HEK293 (cell line): ENCODE measurements at regions not wholly inside any gene's neighbourhood (a gene's known extent, or its start where the extent isn't known, plus 50 kb on each side); places are given as distances from the start of the nearest gene placed in this dataset.

ENCODE experiments used
- EGR2 ChIP-seq: fragments of 450-650 bp; formaldehyde crosslinking; IDR thresholded peaks from 2 replicates; pipeline ENCODE4 v1.5.1; 2016; ENCODE audit warnings: low read depth, missing biosample characterization, missing genetic modification characterization
- GLI2 ChIP-seq: fragments of 450-650 bp; formaldehyde crosslinking; IDR thresholded peaks from 2 replicates; pipeline ENCODE4; 2017; ENCODE audit warnings: missing biosample characterization, missing genetic modification characterization, low read depth, borderline replicate concordance
- MZF1 ChIP-seq: fragments of 450-650 bp; formaldehyde crosslinking; IDR thresholded peaks from 2 replicates; pipeline ENCODE4 v1.5.1; 2017; ENCODE audit warnings: missing biosample characterization, missing genetic modification characterization, borderline replicate concordance
- YY1 ChIP-seq: fragments of 450-650 bp; formaldehyde crosslinking; IDR thresholded peaks from 2 replicates; pipeline ENCODE4 v1.5.1; 2018; ENCODE audit warnings: missing biosample characterization, missing genetic modification characterization
- ZNF138 ChIP-seq: fragments of 450-650 bp; formaldehyde crosslinking; IDR thresholded peaks from 2 replicates; pipeline ENCODE4 v1.5.1; 2016; ENCODE audit warnings: missing biosample characterization, missing genetic modification characterization, borderline replicate concordance
- ZNF16 ChIP-seq: fragments of 450-650 bp; formaldehyde crosslinking; IDR thresholded peaks from 2 replicates; pipeline ENCODE4 v1.5.1; 2016; ENCODE audit warnings: low read depth, missing biosample characterization, missing genetic modification characterization
- ZNF23 ChIP-seq: fragments of 450-650 bp; formaldehyde crosslinking; IDR thresholded peaks from 2 replicates; pipeline ENCODE4 v1.5.1; 2016; ENCODE audit warnings: missing biosample characterization, missing genetic modification characterization, borderline replicate concordance
- ZNF670 ChIP-seq: fragments of 450-650 bp; formaldehyde crosslinking; IDR thresholded peaks from 2 replicates; pipeline ENCODE4 v1.5.1; 2016; ENCODE audit warnings: missing biosample characterization, missing genetic modification characterization, low read depth
- TF ChIP-seq, protein P1 (sequence below): fragments of 450-650 bp; formaldehyde crosslinking; IDR thresholded peaks from 2 replicates; pipeline ENCODE4 v1.5.1; 2016; ENCODE audit warnings: missing biosample characterization, missing genetic modification characterization
- TF ChIP-seq, protein P2 (sequence below): fragments of 450-650 bp; formaldehyde crosslinking; IDR thresholded peaks from 2 replicates; pipeline ENCODE4 v1.5.1; 2016; ENCODE audit warnings: missing biosample characterization, missing genetic modification characterization
- TF ChIP-seq, protein P3 (sequence below): fragments of 450-650 bp; formaldehyde crosslinking; IDR thresholded peaks from 2 replicates; pipeline ENCODE4 v1.5.1; 2016; ENCODE audit warnings: missing biosample characterization, missing genetic modification characterization
- TF ChIP-seq, protein P4 (sequence below): fragments of 450-650 bp; formaldehyde crosslinking; optimal IDR thresholded peaks from 2 replicates; pipeline ENCODE3; 2016; ENCODE audit warnings: missing biosample characterization, mild to moderate bottlenecking, missing genetic modification characterization

DNA sequence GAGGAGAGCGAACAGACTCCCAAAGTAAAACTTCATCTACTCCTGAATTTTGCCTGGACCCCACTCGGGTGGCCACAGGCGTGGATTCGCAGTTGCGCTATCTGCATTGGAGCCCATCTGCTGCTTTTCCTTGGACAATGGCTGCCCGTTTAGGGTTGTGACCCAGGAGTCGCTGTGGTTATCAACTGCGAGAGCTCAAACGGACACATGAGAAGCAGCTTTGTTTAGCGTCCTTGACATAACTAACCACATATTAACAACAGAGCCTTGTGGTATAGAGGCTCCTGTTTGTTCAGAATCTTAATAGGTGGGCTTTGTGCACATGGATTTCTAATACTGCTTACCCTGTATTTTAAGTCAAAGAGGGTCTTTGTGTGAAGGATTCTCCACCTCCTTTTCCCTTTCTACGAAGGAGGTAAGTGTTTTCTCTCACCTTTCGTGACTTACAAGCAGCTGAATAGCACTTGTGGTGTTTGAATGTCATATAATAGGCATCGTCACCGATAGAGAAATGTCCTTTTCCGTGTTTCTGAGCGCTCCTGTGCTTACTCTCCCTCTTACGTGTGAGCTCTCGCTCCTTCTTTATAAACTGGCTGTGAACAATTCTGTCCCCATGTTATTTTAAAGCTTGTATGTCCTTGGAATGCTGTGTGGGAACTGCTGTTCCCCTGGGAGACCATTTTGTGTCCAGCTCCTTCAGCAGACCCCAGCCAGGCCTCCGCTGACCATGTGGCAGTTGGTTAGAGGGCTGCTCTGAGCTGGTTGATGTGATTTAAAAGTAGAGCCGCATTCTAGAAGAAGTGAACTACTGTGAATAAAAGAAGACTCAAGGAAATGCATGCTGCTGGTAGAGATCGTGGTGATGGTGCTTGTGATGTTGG is 441.4 kb downstream of the RPS6KC1 start:
- no peak for TF ChIP-seq ZNF23
- TF ChIP-seq, protein P1, sequence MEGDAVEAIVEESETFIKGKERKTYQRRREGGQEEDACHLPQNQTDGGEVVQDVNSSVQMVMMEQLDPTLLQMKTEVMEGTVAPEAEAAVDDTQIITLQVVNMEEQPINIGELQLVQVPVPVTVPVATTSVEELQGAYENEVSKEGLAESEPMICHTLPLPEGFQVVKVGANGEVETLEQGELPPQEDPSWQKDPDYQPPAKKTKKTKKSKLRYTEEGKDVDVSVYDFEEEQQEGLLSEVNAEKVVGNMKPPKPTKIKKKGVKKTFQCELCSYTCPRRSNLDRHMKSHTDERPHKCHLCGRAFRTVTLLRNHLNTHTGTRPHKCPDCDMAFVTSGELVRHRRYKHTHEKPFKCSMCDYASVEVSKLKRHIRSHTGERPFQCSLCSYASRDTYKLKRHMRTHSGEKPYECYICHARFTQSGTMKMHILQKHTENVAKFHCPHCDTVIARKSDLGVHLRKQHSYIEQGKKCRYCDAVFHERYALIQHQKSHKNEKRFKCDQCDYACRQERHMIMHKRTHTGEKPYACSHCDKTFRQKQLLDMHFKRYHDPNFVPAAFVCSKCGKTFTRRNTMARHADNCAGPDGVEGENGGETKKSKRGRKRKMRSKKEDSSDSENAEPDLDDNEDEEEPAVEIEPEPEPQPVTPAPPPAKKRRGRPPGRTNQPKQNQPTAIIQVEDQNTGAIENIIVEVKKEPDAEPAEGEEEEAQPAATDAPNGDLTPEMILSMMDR (tag by site-specific recombination): no peak
- TF ChIP-seq EGR2: no peak
- TF ChIP-seq, protein P2, sequence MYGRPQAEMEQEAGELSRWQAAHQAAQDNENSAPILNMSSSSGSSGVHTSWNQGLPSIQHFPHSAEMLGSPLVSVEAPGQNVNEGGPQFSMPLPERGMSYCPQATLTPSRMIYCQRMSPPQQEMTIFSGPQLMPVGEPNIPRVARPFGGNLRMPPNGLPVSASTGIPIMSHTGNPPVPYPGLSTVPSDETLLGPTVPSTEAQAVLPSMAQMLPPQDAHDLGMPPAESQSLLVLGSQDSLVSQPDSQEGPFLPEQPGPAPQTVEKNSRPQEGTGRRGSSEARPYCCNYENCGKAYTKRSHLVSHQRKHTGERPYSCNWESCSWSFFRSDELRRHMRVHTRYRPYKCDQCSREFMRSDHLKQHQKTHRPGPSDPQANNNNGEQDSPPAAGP (tag by site-specific recombination): no peak
- TF ChIP-seq YY1 (tag by site-specific recombination): no peak
- no peak for TF ChIP-seq MZF1 (tag by site-specific recombination)
- TF ChIP-seq, protein P3, sequence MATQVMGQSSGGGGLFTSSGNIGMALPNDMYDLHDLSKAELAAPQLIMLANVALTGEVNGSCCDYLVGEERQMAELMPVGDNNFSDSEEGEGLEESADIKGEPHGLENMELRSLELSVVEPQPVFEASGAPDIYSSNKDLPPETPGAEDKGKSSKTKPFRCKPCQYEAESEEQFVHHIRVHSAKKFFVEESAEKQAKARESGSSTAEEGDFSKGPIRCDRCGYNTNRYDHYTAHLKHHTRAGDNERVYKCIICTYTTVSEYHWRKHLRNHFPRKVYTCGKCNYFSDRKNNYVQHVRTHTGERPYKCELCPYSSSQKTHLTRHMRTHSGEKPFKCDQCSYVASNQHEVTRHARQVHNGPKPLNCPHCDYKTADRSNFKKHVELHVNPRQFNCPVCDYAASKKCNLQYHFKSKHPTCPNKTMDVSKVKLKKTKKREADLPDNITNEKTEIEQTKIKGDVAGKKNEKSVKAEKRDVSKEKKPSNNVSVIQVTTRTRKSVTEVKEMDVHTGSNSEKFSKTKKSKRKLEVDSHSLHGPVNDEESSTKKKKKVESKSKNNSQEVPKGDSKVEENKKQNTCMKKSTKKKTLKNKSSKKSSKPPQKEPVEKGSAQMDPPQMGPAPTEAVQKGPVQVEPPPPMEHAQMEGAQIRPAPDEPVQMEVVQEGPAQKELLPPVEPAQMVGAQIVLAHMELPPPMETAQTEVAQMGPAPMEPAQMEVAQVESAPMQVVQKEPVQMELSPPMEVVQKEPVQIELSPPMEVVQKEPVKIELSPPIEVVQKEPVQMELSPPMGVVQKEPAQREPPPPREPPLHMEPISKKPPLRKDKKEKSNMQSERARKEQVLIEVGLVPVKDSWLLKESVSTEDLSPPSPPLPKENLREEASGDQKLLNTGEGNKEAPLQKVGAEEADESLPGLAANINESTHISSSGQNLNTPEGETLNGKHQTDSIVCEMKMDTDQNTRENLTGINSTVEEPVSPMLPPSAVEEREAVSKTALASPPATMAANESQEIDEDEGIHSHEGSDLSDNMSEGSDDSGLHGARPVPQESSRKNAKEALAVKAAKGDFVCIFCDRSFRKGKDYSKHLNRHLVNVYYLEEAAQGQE: no peak
- TF ChIP-seq, protein P4, sequence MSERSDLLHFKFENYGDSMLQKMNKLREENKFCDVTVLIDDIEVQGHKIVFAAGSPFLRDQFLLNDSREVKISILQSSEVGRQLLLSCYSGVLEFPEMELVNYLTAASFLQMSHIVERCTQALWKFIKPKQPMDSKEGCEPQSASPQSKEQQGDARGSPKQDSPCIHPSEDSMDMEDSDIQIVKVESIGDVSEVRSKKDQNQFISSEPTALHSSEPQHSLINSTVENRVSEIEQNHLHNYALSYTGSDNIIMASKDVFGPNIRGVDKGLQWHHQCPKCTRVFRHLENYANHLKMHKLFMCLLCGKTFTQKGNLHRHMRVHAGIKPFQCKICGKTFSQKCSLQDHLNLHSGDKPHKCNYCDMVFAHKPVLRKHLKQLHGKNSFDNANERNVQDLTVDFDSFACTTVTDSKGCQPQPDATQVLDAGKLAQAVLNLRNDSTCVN: no peak
- no peak for TF ChIP-seq ZNF16
- TF ChIP-seq ZNF670: no peak
- TF ChIP-seq GLI2 (tag by site-specific recombination): no peak
- no peak for TF ChIP-seq ZNF138 (tag by site-specific recombination)
